Panc1 (cell line): ENCODE measurements at regions not wholly inside any gene's neighbourhood (a gene's known extent, or its start where the extent isn't known, plus 50 kb on each side); places are given as distances from the start of the nearest gene placed in this dataset.

Experiments
- ATAC-seq: fragments of 200-7000 bp; cut with Tn5 transposase; 2 replicates; pipeline ENCODE4 v1.9.1; 2020; ENCODE audit warnings: mild to moderate bottlenecking, moderate library complexity
- BruUV-seq: library from RNA; stranded (reverse); fragments of 400-500 nt; replicated peaks from 2 replicates; lab custom pipeline; 2021; lab: Mats Ljungman, UMichigan
- CTCF ChIA-PET: fragments of 300-600 bp; sonication (Branson Sonifier 250); formaldehyde crosslinking; loops from one replicate; lab custom pipeline; 2022; ENCODE audit warnings: antibody characterized with exemption; lab: Charles Lee
- POLR2A ChIA-PET: fragments of 300-600 bp; sonication (Branson Sonifier 250); formaldehyde crosslinking; loops from one replicate; lab custom pipeline; 2022; ENCODE audit warnings: antibody characterized with exemption; lab: Charles Lee
- DNase-seq: peaks from one replicate; pipeline ENCODE4 v3.0.0-alpha.2; 2010; ENCODE audit warnings: low read depth, low spot score
- H3K27ac ChIP-seq: 2 replicates; pipeline ENCODE4 v1.5.1; 2011; ENCODE audit warnings: mild to moderate bottlenecking, low read length, inconsistent platforms
- H3K27me3 ChIP-seq: fragments of 200-500 bp; sonication (Bioruptor generic); 2 replicates; pipeline ENCODE4 v1.6.0; 2014; ENCODE audit warnings: low read length, inconsistent platforms; ENCODE audit not compliant: control insufficient read depth, insufficient read depth
- H3K36me3 ChIP-seq: fragments of 200-500 bp; sonication (Bioruptor generic); 2 replicates; pipeline ENCODE4 v1.5.1; 2014; ENCODE audit warnings: inconsistent platforms, mild to moderate bottlenecking, low read length, moderate library complexity; ENCODE audit not compliant: control insufficient read depth, insufficient read depth
- H3K4me1 ChIP-seq: 2 replicates; pipeline ENCODE4 v1.5.1; 2011; ENCODE audit warnings: inconsistent platforms, mild to moderate bottlenecking, low read length, moderate library complexity; ENCODE audit not compliant: control insufficient read depth, insufficient read depth
- H3K4me3 ChIP-seq, 2 experiments: 2 replicates each; pipeline ENCODE4 v1.5.1; 2011 to 2012; ENCODE audit warnings: low read depth in 2 of 2, low read length in 2 of 2, mild to moderate bottlenecking in 2 of 2, inconsistent platforms in 1 of 2, moderate library complexity in 1 of 2
- H3K9me3 ChIP-seq: fragments of 200-500 bp; sonication (Bioruptor generic); 2 replicates; pipeline ENCODE4 v1.5.1; 2014; ENCODE audit warnings: low read depth, mild to moderate bottlenecking, inconsistent platforms, low read length, moderate library complexity; ENCODE audit not compliant: control insufficient read depth, insufficient read depth
- CTCF ChIP-seq: fragments of 450-650 bp; IDR thresholded peaks from 2 replicates; pipeline ENCODE4 v1.5.1; 2017; ENCODE audit warnings: mild to moderate bottlenecking
- POLR2AphosphoS5 ChIP-seq: IDR thresholded peaks from 2 replicates; pipeline ENCODE4 v1.6.1; 2012; ENCODE audit warnings: mild to moderate bottlenecking, low read depth, low read length, moderate library complexity
- REST ChIP-seq, 2 experiments: IDR thresholded peaks; 2 replicates each; pipeline ENCODE4 v1.6.1; 2011 to 2012; ENCODE audit warnings: low read depth in 2 of 2, control low read depth in 1 of 2, low read length in 1 of 2, mild to moderate bottlenecking in 1 of 2, moderate library complexity in 1 of 2; ENCODE audit not compliant: insufficient read depth in 1 of 2
- SIN3A ChIP-seq: IDR thresholded peaks from 2 replicates; pipeline ENCODE4 v1.6.1; 2012; ENCODE audit warnings: low read depth, mild to moderate bottlenecking, low read length, moderate library complexity, borderline replicate concordance; ENCODE audit not compliant: insufficient read depth
- TCF7L2 ChIP-seq: IDR thresholded peaks from 2 replicates; pipeline ENCODE4 v1.6.1; 2011; ENCODE audit warnings: mild to moderate bottlenecking, low read depth, low read length, inconsistent platforms
- in situ Hi-C: cut with HindIII; loops from 2 replicates; pipeline ENCODE4 v1.10.0; 2016; ENCODE audit warnings: low sequenced_read_pairs, low pct_unique_long_range_greater_than_20kb
- intact Hi-C: fragments of 100-400 bp; cut with micrococcal nuclease; formaldehyde crosslinking; loops from one replicate; pipeline ENCODE4 v1.10.0; 2022; ENCODE audit not compliant: unreplicated experiment

GRCh38 chr1:69180358-69180757 is 387.4 kb upstream of the LRRC7 start:
- no peak overlapping the region for H3K27ac ChIP-seq
- no peaks in the 10 kb centered on the region for H3K4me1 ChIP-seq
- POLR2A ChIA-PET = no interaction called here
- H3K9me3 ChIP-seq = no peaks in the 10 kb centered on the region
- ATAC-seq (no peak), DNase-seq (no peak)
- in situ Hi-C loops = no loop called here
- intact Hi-C loops = no loop called here
- TF ChIP-seq POLR2AphosphoS5 (no peak), CTCF (no peak), REST (IDR thresholded peaks at IDR 0.05; ENCODE audit: insufficient read depth in 1 of 2, low read depth in 2 of 2, low read length in 1 of 2) (no peak), TCF7L2 (no peak), SIN3A (no peak)
- no peaks in the 10 kb centered on the region for H3K27me3 ChIP-seq
- BruUV-seq = no TSS peak
- no peak overlapping the region for H3K4me3 ChIP-seq
- H3K36me3 ChIP-seq = no peaks in the 10 kb centered on the region
- CTCF ChIA-PET = no interaction called here

GRCh38 chr1:69185378-69185777 is 382.3 kb upstream of the LRRC7 start:
- no peaks in the 10 kb centered on the region for H3K4me1 ChIP-seq
- no peak overlapping the region for H3K27ac ChIP-seq
- H3K9me3 ChIP-seq = no peaks in the 10 kb centered on the region
- no TSS peak for BruUV-seq
- in situ Hi-C loops = no loop called here
- DNase-seq (no peak), ATAC-seq (no peak)
- H3K4me3 ChIP-seq = no peak overlapping the region
- no peaks in the 10 kb centered on the region for H3K27me3 ChIP-seq
- POLR2A ChIA-PET = no interaction called here
- intact Hi-C loops = no loop called here
- TF ChIP-seq SIN3A = no peak
- no peak for TF ChIP-seq TCF7L2
- TF ChIP-seq POLR2AphosphoS5 = no peak
- TF ChIP-seq CTCF = no peak
- no peak for TF ChIP-seq REST (IDR thresholded peaks at IDR 0.05; ENCODE audit: insufficient read depth in 1 of 2, low read depth in 2 of 2, low read length in 1 of 2)
- CTCF ChIA-PET = no interaction called here
- no peaks in the 10 kb centered on the region for H3K36me3 ChIP-seq
